ENCODE measurements at regions not wholly inside any gene's neighbourhood (a gene's known extent, or its start where the extent isn't known, plus 50 kb on each side); places are given as distances from the start of the nearest gene placed in this dataset.

GRCh38 chr7:67435894-67436535, 439.4 kb downstream of the TYW1 start:
- no peaks in the 10 kb centered on the region for H3K27me3 ChIP-seq (replicated peaks; ENCODE audit: insufficient read depth)
- no peak for DNase-seq (ENCODE audit: low spot score)
- H3K27ac ChIP-seq: no peak overlapping the region
- 88% methylated on average over 9 of the region's 9 CpGs for WGBS
- TF ChIP-seq, protein P1, sequence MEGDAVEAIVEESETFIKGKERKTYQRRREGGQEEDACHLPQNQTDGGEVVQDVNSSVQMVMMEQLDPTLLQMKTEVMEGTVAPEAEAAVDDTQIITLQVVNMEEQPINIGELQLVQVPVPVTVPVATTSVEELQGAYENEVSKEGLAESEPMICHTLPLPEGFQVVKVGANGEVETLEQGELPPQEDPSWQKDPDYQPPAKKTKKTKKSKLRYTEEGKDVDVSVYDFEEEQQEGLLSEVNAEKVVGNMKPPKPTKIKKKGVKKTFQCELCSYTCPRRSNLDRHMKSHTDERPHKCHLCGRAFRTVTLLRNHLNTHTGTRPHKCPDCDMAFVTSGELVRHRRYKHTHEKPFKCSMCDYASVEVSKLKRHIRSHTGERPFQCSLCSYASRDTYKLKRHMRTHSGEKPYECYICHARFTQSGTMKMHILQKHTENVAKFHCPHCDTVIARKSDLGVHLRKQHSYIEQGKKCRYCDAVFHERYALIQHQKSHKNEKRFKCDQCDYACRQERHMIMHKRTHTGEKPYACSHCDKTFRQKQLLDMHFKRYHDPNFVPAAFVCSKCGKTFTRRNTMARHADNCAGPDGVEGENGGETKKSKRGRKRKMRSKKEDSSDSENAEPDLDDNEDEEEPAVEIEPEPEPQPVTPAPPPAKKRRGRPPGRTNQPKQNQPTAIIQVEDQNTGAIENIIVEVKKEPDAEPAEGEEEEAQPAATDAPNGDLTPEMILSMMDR (IDR thresholded peaks at IDR 0.05): no peak
- TF ChIP-seq POLR2AphosphoS5 (IDR thresholded peaks at IDR 0.05) (no peak), POLR2A (IDR thresholded peaks at IDR 0.05) (no peak)
- H3K36me3 ChIP-seq: no peaks in the 10 kb centered on the region
- H3K4me3 ChIP-seq: no peak overlapping the region
- no peaks in the 10 kb centered on the region for H3K9me3 ChIP-seq
- intact Hi-C loops (cut with DNase I): no loop called here
- peaks cover 7% of the 10 kb centered on the region for H3K4me1 ChIP-seq (replicated peaks)

DNA sequence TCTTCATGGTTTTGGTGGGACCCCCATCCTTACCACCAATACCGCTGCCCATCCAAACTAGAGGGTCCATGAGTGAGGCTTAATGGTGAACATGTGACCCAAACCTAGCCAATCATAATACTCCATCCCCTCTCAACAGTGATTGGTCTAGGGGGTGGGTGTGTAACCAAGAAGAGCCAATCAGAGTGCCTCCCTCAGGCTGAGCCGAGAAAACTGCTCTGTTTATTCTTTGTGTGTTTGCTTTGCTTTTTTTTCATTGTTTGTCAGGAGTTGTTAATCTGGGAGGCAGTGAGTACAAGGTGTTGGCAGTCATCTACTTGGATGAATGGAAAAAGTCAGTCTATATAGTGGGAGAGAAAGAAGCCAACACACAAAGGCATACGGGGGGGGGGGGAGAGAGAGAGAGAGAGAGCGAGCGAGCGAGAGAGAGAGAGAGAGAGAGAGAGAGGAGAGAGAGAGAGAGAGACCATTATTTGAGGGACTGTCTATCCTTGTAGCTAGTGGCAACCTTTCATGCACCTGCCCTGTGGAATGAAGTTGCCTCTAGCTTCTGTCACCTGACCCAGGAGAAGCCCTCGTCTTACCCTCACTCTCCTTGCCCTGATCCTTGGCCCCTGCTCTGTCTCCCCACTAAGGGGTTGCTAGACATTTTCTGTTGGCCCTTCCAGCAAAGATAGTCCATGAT, 441.7 kb downstream of the TYW1 start:
- Histone ChIP-seq H3K4me1 (replicated peaks) (peaks cover 7% of the 10 kb centered on the region), H3K27me3 (replicated peaks; ENCODE audit: insufficient read depth) (no peaks in the 10 kb centered on the region), H3K9me3 (no peaks in the 10 kb centered on the region), H3K27ac (no peak overlapping the region), H3K4me3 (no peak overlapping the region), H3K36me3 (no peaks in the 10 kb centered on the region)
- intact Hi-C loops (cut with DNase I): no loop called here
- TF ChIP-seq, protein P1 (IDR thresholded peaks at IDR 0.05): peak in 1 of 4 experiments; percentile 10
- TF ChIP-seq POLR2A (IDR thresholded peaks at IDR 0.05) (no peak), POLR2AphosphoS5 (IDR thresholded peaks at IDR 0.05) (peak; percentile 66)
- 49% methylated on average over 7 of the region's 7 CpGs for WGBS
- no peak for DNase-seq (ENCODE audit: low spot score)

- Histone ChIP-seq H3K4me3 (no peak overlapping the region), H3K4me1 (replicated peaks) (peaks cover 7% of the 10 kb centered on the region), H3K36me3 (no peaks in the 10 kb centered on the region), H3K27ac (no peak overlapping the region), H3K9me3 (no peaks in the 10 kb centered on the region), H3K27me3 (replicated peaks; ENCODE audit: insufficient read depth) (no peaks in the 10 kb centered on the region)
- DNase-seq (ENCODE audit: low spot score): no peak
- 63% methylated on average over 13 of the region's 13 CpGs for WGBS
- TF ChIP-seq, protein P1 (IDR thresholded peaks at IDR 0.05): no peak
- no peak for TF ChIP-seq POLR2AphosphoS5 (IDR thresholded peaks at IDR 0.05)
- no peak for TF ChIP-seq POLR2A (IDR thresholded peaks at IDR 0.05)
- intact Hi-C loops (cut with DNase I): no loop called here
Observed at GRCh38 chr7:67438913-67439505, 442.4 kb downstream of the TYW1 start.

DNA sequence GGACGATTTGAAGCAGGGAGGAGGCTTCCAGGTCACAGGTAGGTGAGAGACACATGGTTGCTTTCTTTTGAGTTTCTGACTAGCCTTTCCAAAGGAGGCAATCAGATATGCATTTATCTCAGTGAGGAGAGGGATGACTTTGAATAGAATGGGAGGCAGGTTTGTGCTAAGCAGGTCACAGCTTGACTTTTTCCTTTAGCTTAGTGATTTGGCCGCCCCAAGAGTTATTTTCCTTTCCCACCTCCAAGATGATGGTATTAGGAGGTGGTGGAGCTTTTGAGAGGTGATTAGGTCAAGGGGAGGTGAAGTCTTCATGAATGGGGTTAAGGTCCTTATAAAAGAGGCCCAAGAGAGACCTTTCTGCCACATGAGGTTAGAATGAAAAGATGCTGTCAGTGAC, 443.7 kb downstream of the TYW1 start:
- H3K4me1 ChIP-seq (replicated peaks): peaks cover 7% of the 10 kb centered on the region
- DNase-seq (ENCODE audit: low spot score): no peak
- H3K36me3 ChIP-seq: no peaks in the 10 kb centered on the region
- H3K4me3 ChIP-seq: no peak overlapping the region
- no peaks in the 10 kb centered on the region for H3K27me3 ChIP-seq (replicated peaks; ENCODE audit: insufficient read depth)
- intact Hi-C loops (cut with DNase I): no loop called here
- no peak overlapping the region for H3K27ac ChIP-seq
- H3K9me3 ChIP-seq: no peaks in the 10 kb centered on the region
- 85% methylated on average over 2 of the region's 2 CpGs for WGBS
- TF ChIP-seq POLR2AphosphoS5 (IDR thresholded peaks at IDR 0.05) (no peak), POLR2A (IDR thresholded peaks at IDR 0.05) (no peak)
- TF ChIP-seq, protein P1 (IDR thresholded peaks at IDR 0.05): no peak
